SK-N-MC (cell line): ENCODE measurements at regions not wholly inside any gene's neighbourhood (a gene's known extent, or its start where the extent isn't known, plus 50 kb on each side); places are given as distances from the start of the nearest gene placed in this dataset.

Experiments used
- EZH2 ChIP-seq: fragments of 200-600 bp; sonication (generic); IDR thresholded peaks from one replicate; pipeline ENCODE4 v1.6.1; 2017; ENCODE audit warnings: antibody characterized with exemption
- FOXP2 ChIP-seq: optimal IDR thresholded peaks from 2 replicates; pipeline ENCODE3; 2011; ENCODE audit warnings: mild to moderate bottlenecking, moderate library complexity; ENCODE audit not compliant: insufficient read depth; ENCODE audit errors: extremely low read length, control extremely low read depth
- POLR2AphosphoS5 ChIP-seq: IDR thresholded peaks from 2 replicates; pipeline ENCODE4 v1.6.1; 2012; ENCODE audit warnings: mild to moderate bottlenecking, low read depth, low read length, borderline replicate concordance

GRCh38 chr10:9297580-9297979 is 1243.1 kb downstream of the GATA3 start:
- TF ChIP-seq POLR2AphosphoS5 (no peak), EZH2 (no peak), FOXP2 (no peak)
